ENCODE measurements at regions not wholly inside any gene's neighbourhood (a gene's known extent, or its start where the extent isn't known, plus 50 kb on each side); places are given as distances from the start of the nearest gene placed in this dataset.

- Histone ChIP-seq H3K4me3 (no peak overlapping the region), H3K4me1 (no peaks in the 10 kb centered on the region), H3K27me3 (no peaks in the 10 kb centered on the region), H3K36me3 (ENCODE audit: low read depth, missing control alignments) (no peaks in the 10 kb centered on the region), H3K27ac (no peak overlapping the region), H3K9me3 (no peaks in the 10 kb centered on the region)
- TF ChIP-seq POLR2A (IDR thresholded peaks at IDR 0.05) (no peak), CTCF (IDR thresholded peaks at IDR 0.05) (no peak)
- no peak for DNase-seq
- 62 to 76% methylated on average over 3 of the region's 3 CpGs for WGBS, 2 donors
- intact Hi-C loops (cut with DNase I; ENCODE audit: low total_unique reads), result no loop called here
Observed at GRCh38 chr15:37339856-37340255, 239.5 kb upstream of the MEIS2 start.

- Histone ChIP-seq H3K27me3 (no peaks in the 10 kb centered on the region), H3K9me3 (no peaks in the 10 kb centered on the region), H3K4me3 (no peak overlapping the region), H3K4me1 (no peaks in the 10 kb centered on the region), H3K36me3 (ENCODE audit: low read depth, missing control alignments) (no peaks in the 10 kb centered on the region), H3K27ac (no peak overlapping the region)
- TF ChIP-seq POLR2A (IDR thresholded peaks at IDR 0.05), result no peak
- no peak for TF ChIP-seq CTCF (IDR thresholded peaks at IDR 0.05)
- WGBS, 2 donors, result 55 to 69% methylated on average over 2 of the region's 2 CpGs
- no peak for DNase-seq
- intact Hi-C loops (cut with DNase I; ENCODE audit: low total_unique reads), result no loop called here
Observed at GRCh38 chr15:37340438-37340837, 240.1 kb upstream of the MEIS2 start.

- intact Hi-C loops (cut with DNase I; ENCODE audit: low total_unique reads), result no loop called here
- no peaks in the 10 kb centered on the region for H3K27me3 ChIP-seq
- no peaks in the 10 kb centered on the region for H3K4me1 ChIP-seq
- 62 to 73% methylated on average over 8 of the region's 8 CpGs for WGBS, 2 donors
- no peak overlapping the region for H3K4me3 ChIP-seq
- no peaks in the 10 kb centered on the region for H3K9me3 ChIP-seq
- no peaks in the 10 kb centered on the region for H3K36me3 ChIP-seq (ENCODE audit: low read depth, missing control alignments)
- TF ChIP-seq CTCF (IDR thresholded peaks at IDR 0.05) (no peak), POLR2A (IDR thresholded peaks at IDR 0.05) (no peak)
- no peak overlapping the region for H3K27ac ChIP-seq
- no peak for DNase-seq
Observed at GRCh38 chr15:37359101-37359892, 258.9 kb upstream of the MEIS2 start.

- Histone ChIP-seq H3K4me3 (no peak overlapping the region), H3K9me3 (no peaks in the 10 kb centered on the region), H3K27ac (no peak overlapping the region), H3K36me3 (ENCODE audit: low read depth, missing control alignments) (no peaks in the 10 kb centered on the region), H3K27me3 (no peaks in the 10 kb centered on the region), H3K4me1 (no peaks in the 10 kb centered on the region)
- DNase-seq, result no peak
- intact Hi-C loops (cut with DNase I; ENCODE audit: low total_unique reads), result no loop called here
- WGBS, 2 donors, result 73 to 84% methylated on average over 6 of the region's 6 CpGs
- no peak for TF ChIP-seq POLR2A (IDR thresholded peaks at IDR 0.05)
- no peak for TF ChIP-seq CTCF (IDR thresholded peaks at IDR 0.05)
Observed at GRCh38 chr15:37359893-37360290, 259.5 kb upstream of the MEIS2 start.

- intact Hi-C loops (cut with DNase I; ENCODE audit: low total_unique reads), result no loop called here
- WGBS, 2 donors, result 73 to 89% methylated on average over 1 of the region's 1 CpG
Observed at GRCh38 chr15:37360724-37361123, 260.4 kb upstream of the MEIS2 start.

More at GRCh38 chr15:37360724-37361123, 260.4 kb upstream of the MEIS2 start:
- Histone ChIP-seq H3K36me3 (ENCODE audit: low read depth, missing control alignments) (no peaks in the 10 kb centered on the region), H3K27ac (no peak overlapping the region), H3K9me3 (no peaks in the 10 kb centered on the region), H3K27me3 (no peaks in the 10 kb centered on the region), H3K4me3 (no peak overlapping the region), H3K4me1 (no peaks in the 10 kb centered on the region)
- DNase-seq, result no peak
- TF ChIP-seq CTCF (IDR thresholded peaks at IDR 0.05) (no peak), POLR2A (IDR thresholded peaks at IDR 0.05) (no peak)

All from testis (tissue), 2 donors.